DMS53 treated with DMSO at 0.1 percent for 48 hours (cell line): ENCODE measurements at regions not wholly inside any gene's neighbourhood (a gene's known extent, or its start where the extent isn't known, plus 50 kb on each side); places are given as distances from the start of the nearest gene placed in this dataset.

Source experiments
- DNase-seq: peaks from one replicate; lab custom pipeline; 2025; ENCODE audit not compliant: unreplicated experiment; lab: John Stamatoyannopoulos, UW

DNA sequence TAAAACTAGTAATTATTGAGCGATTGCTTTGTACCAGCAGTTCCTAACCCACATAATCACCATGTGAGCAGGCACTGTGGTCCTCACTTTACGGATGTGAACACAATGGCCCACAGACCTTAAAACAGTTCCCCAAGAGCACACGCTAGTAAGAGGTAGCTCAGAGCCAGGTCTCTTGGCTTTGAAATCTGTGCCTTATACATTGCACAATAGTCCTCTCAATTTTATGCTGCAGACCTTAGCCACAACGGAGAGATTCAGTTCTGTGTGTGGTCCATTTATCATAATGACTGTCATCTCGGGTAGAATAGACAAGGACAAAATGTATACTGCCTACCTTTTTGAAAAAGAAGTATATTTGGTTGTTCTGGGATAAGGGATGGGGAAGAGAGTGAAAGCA is 289.0 kb upstream of the ANKRD55 start:
- no peak for DNase-seq

DNA sequence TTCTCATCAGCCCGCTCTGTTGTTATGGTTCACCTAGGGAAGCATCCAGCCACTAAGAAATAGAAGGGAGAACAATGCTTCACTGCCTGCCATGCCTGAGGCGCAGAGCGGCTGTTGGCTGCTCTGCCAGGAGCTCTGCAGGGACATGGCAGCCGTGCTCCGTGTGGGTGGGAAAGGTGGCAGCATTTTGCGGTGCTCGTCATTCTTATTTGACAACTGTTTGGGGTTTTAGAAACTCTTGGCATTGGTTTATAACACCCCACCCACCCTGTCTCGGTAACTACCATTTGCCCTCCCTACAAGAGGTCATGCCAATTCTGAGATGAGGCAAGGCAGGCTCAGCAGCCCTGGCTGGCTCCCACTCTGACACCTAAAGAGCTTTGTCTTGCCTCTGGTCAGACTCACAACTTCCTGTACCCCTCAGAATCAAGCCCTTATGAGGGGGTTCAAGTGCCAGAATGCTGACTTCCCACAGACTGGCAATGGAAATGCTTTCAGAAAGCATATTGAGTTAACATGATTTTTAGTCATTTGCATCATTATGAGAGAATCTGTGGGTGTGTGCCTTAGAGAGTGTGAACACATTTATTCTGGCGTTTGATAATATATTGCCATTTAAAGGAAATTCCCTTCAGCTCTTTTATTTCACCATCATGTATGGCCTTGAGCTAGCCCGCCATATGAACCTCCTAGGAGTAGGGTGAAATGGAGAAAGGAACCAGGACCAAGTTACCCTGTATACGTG is 288.0 kb upstream of the ANKRD55 start:
- no peak for DNase-seq

DNA sequence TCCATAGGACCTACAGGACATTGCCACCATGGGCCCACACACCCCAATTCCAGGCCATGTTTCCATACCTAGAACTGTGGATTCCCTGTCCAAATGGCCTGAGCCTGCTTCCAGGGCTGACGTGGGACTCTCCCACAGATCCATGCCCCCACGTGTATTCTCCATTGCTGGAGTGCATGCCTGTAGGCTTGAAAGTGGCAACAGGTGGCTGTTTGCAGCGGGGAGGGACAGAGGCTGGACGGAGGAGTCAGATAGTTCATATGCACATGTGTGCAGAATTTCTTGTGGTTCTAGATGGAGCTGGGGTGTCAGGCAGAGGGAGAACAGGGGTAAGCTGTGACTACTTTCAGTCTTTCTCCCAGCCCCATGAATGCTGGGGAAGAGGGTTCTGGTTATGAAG is 285.7 kb upstream of the ANKRD55 start:
- no peak for DNase-seq

DNA sequence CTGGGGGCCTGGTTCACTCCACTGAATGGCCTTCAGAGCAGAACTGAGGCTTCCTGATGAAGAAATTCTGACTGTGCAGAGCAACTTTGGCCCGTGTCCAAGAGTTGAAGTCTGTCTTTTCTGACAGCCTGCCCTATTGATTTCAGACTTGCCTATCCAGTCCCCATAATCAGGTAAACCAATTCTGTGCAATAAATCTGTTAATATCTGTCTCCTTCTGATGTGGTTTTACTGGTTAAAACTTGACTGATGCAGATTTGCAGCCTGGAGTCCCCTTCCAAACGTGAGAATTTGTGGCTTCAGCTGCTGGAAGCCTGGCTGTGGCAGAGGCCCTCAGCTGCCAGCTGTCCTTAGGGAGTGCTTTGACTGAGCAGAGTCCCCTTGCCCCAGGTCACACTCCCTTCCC is 283.9 kb upstream of the ANKRD55 start:
- DNase-seq, result no peak

DNA sequence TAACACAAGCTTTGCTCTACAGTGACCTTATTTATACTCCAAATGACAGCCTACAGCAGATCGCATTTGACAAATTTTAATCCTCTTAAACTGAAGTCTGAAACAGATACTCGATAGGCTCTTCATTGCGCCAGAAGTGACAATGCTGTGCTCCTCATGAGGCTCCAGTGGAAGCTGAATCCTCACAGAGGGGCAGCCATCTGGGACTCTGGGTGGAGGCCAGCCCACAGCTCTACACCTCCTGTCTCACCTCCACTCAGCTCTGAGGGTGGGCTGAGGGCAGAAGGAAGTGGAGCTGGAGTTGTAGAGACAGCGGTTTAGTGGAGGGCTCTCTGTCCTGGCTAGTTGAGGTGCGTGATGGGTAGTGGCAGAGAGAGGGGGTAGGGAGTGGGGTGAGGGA is 283.3 kb upstream of the ANKRD55 start:
- DNase-seq, result no peak

DNA sequence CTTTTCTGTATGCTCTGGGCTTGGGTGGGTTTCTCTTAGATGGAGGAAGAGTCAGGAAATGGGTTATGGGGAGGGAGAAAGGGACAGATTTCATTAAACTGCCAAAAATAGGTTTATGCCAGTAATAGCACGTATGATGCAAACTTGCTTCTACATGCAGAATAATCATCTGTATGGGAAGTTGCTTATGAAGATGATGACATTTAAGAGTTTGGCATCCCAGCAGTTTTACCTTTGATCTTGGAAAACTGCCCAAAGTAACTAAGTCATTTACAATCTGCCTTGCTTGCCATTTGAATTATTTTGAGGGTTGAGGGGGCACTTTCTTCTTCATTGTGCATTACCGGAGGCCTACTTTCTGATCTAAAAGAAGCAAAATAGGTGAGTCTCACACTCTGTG is 282.9 kb upstream of the ANKRD55 start:
- DNase-seq, result no peak

DNA sequence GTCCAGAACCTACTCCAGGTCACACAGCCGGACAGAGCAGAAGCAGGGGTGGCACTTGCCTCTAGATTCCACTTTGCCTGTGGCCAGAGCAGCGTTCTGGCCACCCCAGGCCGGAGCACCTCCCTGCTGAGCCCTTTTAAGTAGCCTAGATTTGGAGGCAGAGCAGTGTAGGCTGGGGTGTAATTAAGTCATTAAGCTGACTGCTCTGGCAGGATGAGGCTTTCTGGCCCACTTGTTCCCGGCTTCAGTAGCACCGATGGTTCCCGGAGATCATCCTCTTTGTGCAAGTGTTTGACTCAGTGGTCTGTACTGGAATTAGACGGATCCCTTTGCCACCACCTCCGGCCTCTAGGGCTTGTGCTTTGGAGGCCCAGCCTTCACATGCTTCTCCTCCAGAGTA is 281.9 kb upstream of the ANKRD55 start:
- no peak for DNase-seq

DNA sequence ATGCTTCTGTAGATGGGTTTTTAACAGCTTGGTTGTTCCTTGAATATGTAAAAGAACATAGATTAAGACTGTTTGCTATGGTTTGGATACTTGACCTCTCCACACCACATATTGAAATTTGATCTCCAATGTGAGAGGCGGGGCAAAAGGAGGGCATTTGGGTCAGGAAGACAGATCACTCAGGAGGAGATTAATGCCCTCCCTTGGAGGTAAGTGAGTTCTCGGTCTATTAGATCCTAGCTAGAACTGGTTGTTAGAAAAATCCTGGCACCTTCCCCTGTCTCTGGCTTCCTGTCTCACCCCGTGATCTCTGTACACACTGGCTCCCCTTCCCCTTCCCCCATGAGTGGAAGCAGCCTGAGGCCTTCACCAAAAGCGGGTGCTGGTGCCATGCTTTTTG is 281.1 kb upstream of the ANKRD55 start:
- no peak for DNase-seq

DNA sequence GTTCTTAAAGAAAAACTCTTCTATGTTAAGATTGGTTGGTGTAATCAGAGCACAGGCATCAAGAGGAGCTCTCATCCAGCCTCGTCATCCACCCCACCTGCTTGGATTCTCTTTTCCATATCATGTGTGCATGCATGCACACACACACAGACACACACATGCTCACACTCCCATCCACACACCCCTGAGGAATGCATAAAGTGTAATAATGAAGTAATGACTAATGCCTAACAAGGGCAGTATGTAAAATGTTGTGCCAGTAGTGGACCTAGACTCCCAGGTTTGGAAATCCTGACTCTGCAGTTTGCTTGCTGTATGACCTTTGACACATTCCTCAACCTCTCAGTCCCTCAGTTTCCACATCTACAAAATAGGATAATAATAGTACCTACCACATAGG is 280.0 kb upstream of the ANKRD55 start:
- no peak for DNase-seq

DNA sequence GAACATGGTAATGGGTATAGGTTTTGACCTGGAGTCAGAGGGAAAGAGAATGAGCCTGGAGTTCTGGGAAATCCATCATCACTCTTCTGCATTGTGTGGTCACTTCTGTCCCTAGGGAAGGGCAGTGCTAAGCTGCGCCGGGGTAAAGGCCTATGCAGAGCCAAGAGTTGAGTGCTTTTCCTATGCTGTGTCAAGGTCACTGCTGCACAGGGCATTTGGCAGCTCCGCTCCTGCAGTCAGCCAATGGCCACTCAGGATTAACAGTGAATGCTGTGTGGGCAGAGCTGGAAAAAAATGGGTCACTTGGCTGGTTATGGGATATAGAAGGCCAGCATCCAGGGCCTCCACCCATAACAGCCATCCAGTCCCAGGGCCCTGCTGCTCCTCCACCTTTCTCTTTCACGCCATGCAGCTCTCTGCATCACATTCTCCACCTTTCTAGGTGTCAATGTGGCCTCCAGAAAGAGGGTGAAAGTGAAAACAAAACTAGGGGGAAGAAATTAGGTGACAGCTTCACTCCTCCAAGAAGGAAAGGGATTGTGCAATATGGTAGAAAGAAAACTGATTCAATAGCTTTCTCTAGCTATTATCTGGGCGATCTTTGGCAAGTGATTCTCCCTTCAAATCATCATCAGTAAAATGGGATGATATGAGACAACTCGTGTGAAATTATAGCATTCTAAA is 279.3 kb upstream of the ANKRD55 start:
- DNase-seq, result no peak

DNA sequence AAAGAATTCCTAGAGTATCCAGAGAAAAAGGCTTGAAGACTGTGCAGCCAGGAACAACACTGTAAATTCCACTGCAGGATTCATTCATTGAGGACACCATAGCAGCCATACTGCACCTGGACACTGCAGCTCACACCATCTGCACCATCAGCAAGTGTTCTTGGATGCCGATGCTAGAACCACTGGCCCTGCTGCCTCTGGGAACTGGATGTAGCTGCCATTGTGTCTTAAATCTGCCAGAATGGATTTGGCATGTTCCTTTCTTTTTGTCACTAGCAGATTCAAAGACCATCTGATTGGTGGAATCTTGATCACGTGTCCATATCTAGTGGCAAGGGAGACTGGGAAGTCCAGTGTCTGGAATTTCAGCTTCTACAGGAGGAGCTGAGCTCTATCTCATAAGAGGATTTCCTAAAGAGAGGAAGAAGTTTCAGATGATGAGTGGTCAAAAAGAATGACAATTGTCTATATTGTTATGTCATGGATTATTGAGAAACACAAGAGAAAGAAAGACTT is 278.3 kb upstream of the ANKRD55 start:
- no peak for DNase-seq

DNA sequence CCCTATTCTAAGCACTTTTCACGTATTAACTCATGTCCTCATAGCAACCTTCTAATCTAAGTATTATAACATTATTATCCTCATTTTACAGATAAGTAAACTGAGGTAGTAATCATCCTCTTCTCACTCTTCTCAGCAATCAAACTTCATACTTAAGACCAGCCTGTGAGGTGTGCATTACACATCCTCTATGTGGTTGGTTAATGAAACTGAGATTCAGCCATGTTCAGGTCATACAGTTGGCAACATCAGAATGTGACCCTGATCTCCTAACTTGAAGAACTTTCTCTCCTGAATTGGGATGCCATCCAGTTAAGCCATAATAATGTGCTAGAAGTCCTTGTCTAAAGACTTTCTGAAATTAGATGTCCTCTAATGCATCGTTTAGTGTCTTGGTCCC is 275.1 kb upstream of the ANKRD55 start:
- DNase-seq, result no peak

DNA sequence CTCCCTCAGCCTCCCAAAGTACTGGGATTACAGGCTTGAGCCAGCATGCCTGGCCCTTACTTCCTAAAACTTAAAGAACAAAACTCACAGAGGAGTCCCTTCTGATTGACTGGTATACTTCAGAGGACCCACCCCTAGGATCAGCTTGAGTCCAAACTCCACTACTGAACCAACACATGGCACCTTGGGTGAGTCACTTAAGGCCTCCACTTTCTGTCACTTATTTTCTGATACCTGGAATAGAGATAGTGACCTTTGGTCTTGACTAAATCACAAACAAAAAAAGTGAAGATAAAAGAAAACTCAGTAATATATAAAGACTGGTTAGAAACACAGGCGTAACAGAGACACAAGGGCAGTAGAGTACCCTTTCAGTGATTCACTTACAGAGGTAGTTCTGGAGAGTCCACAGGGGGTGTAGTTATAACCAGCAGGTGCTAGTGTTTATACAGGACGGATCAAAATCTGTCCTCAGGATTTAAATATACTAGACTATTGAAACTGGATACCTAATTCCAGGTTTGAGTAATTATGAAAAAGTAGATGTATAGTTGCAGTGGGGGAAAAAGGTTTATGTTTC is 274.3 kb upstream of the ANKRD55 start:
- no peak for DNase-seq

DNA sequence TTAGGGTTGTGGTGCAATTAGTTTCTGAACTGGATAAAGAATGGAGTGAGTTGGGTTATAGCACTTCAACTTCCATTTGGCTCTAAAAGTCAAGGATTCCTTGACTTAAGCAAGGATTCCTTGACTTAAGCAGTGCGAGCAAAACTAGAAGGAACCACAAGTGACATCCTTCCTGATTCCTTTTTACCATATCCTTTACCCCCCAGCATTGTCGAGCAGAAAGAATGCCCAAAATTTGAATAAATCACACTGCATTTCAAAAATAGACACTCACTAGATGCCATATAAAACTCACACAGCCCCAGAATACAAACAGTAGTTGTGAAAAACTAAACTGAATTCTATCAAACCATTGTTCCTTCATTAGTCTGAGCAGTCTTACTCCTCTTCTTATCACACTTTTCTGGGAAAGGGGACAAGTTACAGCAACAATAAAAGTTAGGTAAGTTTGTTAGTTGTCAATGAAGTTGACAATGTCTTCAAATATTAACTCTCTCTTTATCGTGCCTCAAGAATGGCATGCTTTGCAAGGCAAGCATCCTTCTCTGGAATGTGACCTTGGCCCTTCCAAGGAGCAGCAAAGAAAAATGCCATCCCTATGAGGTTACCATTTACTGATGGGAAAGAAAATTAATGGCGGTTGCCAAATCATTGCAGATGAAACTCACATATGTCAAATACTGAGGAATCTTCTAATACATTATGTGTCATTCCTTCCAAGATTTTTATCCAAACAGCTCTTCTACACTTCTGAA is 273.3 kb upstream of the ANKRD55 start:
- DNase-seq, result no peak

DNA sequence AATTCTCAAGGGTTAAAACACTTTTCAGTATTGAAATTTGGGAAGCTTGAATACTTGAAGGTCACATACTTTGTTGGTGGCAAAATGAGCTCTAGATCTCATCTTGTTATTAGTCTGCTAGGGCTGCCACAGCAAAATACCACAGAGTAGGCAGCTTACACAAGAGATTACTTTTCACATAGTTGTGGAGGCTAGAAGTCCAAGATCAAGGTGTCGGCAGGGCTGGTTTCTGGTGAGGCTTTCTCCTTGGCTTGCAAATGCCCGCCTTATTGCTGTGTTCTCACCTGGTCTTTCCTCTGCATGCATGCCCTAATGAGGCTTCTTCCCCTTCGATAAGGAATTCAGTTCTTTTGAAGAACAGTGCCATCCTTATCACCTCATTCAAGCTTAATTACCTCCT is 270.8 kb upstream of the ANKRD55 start:
- DNase-seq, result no peak

DNA sequence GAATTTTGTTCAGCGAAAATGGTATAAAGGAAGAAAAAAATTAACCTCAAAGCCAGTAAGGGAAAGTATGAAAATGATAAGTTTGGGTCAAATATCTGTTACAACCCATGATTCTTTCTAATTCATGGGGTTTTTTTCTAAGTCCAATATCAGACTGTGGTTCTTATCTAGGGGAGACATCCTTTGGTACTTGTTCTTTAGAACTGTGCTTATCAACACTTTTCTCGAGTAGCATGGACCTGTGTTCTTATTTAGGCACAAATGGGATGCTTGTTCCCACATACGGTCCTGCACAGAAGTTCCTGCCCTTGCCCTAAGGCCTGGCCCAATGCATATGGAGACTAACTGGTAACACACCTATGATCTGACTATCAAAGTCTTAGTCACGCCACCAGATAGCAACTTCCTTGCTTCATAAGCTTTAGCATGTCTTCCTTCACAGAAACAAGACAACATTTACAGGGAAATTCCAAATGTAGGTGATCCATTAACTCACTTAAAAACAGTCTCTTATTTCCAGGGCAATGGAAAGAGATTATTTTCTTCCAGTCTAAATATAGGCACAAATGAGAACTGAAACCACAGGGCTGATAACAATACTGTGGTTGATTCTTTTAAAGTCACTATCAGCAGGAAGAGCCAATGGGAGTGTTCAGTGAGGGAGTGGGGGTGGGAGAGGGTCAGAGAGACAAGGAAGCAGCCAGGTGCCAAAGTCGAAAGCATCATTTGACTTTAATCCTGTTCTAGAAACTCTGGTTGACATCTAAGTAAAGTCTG is 268.8 kb upstream of the ANKRD55 start:
- no peak for DNase-seq

DNA sequence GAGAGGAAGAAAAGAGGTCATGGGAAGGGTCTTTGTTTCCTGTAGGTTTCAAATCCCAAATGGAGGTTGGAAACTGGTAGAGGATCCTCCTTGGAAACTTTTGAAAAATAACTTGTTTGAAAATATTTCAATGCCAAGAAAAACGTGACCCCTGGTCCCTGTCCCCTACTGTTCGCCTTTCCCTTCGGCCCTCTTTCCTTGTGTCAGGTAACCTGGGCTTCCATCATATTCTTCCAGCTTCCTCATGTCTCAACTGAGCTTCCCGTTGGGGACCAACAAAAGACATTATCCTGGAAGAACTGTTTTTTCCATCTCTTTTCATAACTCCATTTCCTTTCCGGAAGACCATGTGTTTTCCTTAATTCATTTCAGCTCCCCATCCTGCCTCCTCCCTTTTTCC is 266.8 kb upstream of the ANKRD55 start:
- DNase-seq, result no peak

DNA sequence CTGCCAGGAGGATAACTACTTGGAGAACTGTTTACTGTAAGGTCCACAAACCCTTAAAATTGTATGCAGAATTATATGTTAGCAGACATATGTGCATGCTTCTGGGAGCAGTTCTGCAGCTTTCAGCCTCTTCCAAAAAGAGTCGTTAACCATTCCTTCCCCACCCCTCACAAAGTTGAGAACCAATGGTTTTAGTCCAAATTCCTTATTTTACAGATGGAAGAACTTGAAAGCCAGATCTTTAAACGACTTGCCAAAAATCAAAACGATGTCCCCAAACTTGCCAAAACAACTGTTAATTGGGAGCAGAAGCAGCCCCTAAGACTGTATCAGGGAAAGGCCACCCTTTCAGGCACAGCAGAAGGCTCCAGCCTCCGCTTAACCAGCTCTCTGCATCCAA is 266.4 kb upstream of the ANKRD55 start:
- DNase-seq, result no peak

DNA sequence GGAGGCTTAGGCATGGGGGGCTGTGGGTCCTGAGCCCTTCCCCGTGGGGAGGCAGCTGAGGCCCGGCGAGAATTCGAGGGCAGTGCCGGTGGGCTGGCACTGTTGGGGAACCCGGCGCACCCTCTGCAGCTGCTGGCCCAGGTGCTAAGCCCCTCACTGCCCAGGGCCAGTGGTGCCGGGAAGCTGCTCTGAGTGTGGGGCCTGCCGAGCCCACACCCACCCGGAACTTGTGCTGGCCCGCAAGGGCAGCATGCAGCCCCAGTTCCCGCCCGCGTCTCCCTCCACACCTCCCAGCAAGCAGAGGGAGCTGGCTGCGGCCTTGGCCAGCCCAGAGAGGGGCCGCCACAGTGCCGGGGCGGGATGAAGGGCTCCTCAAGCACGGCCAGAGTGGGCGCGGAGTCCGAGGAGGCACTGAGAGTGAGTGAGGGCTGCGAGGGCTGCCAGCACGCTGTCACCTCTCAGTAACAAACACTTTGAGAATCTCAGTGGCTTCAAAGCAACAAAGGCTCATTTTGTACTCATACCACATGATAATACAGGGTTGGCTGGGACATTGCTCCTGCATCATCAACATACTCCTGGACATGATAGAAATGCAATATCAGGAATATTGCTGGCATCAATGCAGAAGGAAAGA is 265.7 kb upstream of the ANKRD55 start:
- DNase-seq, result no peak

DNA sequence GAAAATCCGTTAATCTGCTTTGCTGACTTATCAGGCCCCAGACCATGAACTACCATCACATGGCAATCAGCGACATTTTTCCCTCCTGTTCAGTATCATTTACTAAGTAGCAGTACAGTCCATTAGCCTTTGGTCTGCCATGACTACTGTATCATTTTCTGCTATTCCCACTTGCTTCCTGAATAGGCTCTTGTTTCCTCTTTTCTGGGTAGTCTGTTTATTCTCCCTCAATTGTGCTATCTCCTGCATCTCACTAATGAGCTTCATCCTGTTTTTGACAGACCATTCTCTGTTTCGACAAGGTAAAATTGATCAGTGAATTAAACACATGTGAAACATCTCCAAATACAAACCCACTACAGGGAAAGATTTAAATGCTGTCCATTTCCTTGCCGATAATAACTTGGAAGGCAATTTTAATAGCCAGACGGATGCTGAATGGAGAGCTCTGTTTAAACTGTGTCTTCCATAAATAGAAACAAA is 263.5 kb upstream of the ANKRD55 start:
- no peak for DNase-seq
